Ishikawa (cell line): ENCODE measurements at regions not wholly inside any gene's neighbourhood (a gene's known extent, or its start where the extent isn't known, plus 50 kb on each side); places are given as distances from the start of the nearest gene placed in this dataset.

Experiments used
- CEBPB ChIP-seq: IDR thresholded peaks from 2 replicates; pipeline ENCODE4 v1.6.1; 2012
- CREB1 ChIP-seq: IDR thresholded peaks from 2 replicates; pipeline ENCODE4 v1.6.1; 2012; ENCODE audit warnings: low read depth
- EGR1 ChIP-seq: IDR thresholded peaks from 2 replicates; pipeline ENCODE4 v1.6.1; 2012
- EP300 ChIP-seq: IDR thresholded peaks from 2 replicates; pipeline ENCODE4 v1.6.1; 2012; ENCODE audit warnings: borderline replicate concordance
- FOXM1 ChIP-seq: IDR thresholded peaks from 2 replicates; pipeline ENCODE4 v1.6.1; 2012; ENCODE audit warnings: low read depth, borderline replicate concordance
- MAX ChIP-seq: IDR thresholded peaks from 2 replicates; pipeline ENCODE4 v1.6.1; 2012
- NFIC ChIP-seq: IDR thresholded peaks from 2 replicates; pipeline ENCODE4 v1.6.1; 2012
- RAD21 ChIP-seq: IDR thresholded peaks from 2 replicates; pipeline ENCODE4 v1.6.1; 2012; ENCODE audit warnings: low read depth
- REST ChIP-seq: IDR thresholded peaks from 2 replicates; pipeline ENCODE4 v1.6.1; 2012; ENCODE audit warnings: low read depth, mild to moderate bottlenecking
- TAF1 ChIP-seq: IDR thresholded peaks from 2 replicates; pipeline ENCODE4 v1.6.1; 2012; ENCODE audit warnings: low read depth, mild to moderate bottlenecking
- TCF12 ChIP-seq: IDR thresholded peaks from 2 replicates; pipeline ENCODE4 v1.6.1; 2012; ENCODE audit warnings: low read depth
- TEAD4 ChIP-seq: IDR thresholded peaks from 2 replicates; pipeline ENCODE4 v1.6.1; 2012
- USF1 ChIP-seq: IDR thresholded peaks from 2 replicates; pipeline ENCODE4 v1.6.1; 2012
- YY1 ChIP-seq: IDR thresholded peaks from 2 replicates; pipeline ENCODE4 v1.6.1; 2012; ENCODE audit warnings: low read depth
- ZBTB7A ChIP-seq: IDR thresholded peaks from 2 replicates; pipeline ENCODE4 v1.6.1; 2012; ENCODE audit warnings: low read depth

- TF ChIP-seq NFIC (no peak), EGR1 (no peak), TAF1 (no peak), YY1 (no peak), EP300 (no peak), REST (no peak), USF1 (no peak)
These were observed 729.9 kb upstream of the GYPC start for GRCh38 chr2:125925891-125926546.

GRCh38 chr2:125935559-125935958 lies 720.4 kb upstream of the GYPC start:
- no peak for TF ChIP-seq REST
- TF ChIP-seq EGR1 = no peak
- TF ChIP-seq NFIC = no peak
- TF ChIP-seq EP300 = no peak
- TF ChIP-seq FOXM1 = no peak
- no peak for TF ChIP-seq TCF12
- TF ChIP-seq YY1 = no peak
- no peak for TF ChIP-seq USF1
- TF ChIP-seq MAX = no peak
- TF ChIP-seq CEBPB = no peak
- TF ChIP-seq TEAD4 = no peak
- no peak for TF ChIP-seq CREB1
- TF ChIP-seq RAD21 = no peak
- TF ChIP-seq ZBTB7A = no peak
- no peak for TF ChIP-seq TAF1

- TF ChIP-seq YY1 = no peak
- TF ChIP-seq RAD21 = no peak
- no peak for TF ChIP-seq NFIC
- no peak for TF ChIP-seq CEBPB
- no peak for TF ChIP-seq FOXM1
- no peak for TF ChIP-seq CREB1
- TF ChIP-seq USF1 = no peak
- TF ChIP-seq TAF1 = no peak
- TF ChIP-seq EGR1 = no peak
- no peak for TF ChIP-seq TEAD4
- no peak for TF ChIP-seq TCF12
- TF ChIP-seq MAX = no peak
- no peak for TF ChIP-seq ZBTB7A
These were observed 713.2 kb upstream of the GYPC start for GRCh38 chr2:125942585-125943424.

GRCh38 chr2:125959047-125959446 lies 696.9 kb upstream of the GYPC start:
- TF ChIP-seq RAD21 = no peak

- no peak for TF ChIP-seq EGR1
- no peak for TF ChIP-seq CREB1
- TF ChIP-seq YY1 = no peak
- no peak for TF ChIP-seq TEAD4
- no peak for TF ChIP-seq CEBPB
- no peak for TF ChIP-seq NFIC
- no peak for TF ChIP-seq TCF12
- TF ChIP-seq RAD21 = no peak
- TF ChIP-seq ZBTB7A = no peak
- no peak for TF ChIP-seq TAF1
- TF ChIP-seq USF1 = no peak
- no peak for TF ChIP-seq REST
- TF ChIP-seq MAX = no peak
- no peak for TF ChIP-seq EP300
These were observed 694.2 kb upstream of the GYPC start for GRCh38 chr2:125961739-125962138.
